ENCODE measurements at regions not wholly inside any gene's neighbourhood (a gene's known extent, or its start where the extent isn't known, plus 50 kb on each side); places are given as distances from the start of the nearest gene placed in this dataset.

DNA sequence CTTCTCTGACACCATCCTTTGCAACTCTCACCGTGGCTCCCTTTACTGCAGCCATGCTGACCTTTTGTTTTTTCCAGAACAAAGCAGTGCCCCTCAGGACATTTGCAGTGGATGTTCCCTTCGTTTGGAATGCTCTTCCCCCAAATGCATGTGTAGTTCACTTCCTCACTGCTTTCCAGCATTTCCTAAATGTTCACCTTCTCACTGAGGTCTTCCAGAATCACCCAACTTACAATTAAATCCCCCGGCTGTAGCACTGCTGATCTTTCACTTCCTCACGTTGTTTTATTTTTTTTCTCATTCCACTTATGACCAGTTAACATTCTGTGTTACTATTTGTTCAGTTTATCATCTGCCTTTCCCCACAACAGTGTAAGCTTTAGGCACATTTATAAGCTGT is 73.1 kb downstream of the GASK1B start:
- TF ChIP-seq EZH2phosphoT487 (IDR thresholded peaks at IDR 0.05; ENCODE audit: low read depth) = no peak
- TF ChIP-seq, protein P1, sequence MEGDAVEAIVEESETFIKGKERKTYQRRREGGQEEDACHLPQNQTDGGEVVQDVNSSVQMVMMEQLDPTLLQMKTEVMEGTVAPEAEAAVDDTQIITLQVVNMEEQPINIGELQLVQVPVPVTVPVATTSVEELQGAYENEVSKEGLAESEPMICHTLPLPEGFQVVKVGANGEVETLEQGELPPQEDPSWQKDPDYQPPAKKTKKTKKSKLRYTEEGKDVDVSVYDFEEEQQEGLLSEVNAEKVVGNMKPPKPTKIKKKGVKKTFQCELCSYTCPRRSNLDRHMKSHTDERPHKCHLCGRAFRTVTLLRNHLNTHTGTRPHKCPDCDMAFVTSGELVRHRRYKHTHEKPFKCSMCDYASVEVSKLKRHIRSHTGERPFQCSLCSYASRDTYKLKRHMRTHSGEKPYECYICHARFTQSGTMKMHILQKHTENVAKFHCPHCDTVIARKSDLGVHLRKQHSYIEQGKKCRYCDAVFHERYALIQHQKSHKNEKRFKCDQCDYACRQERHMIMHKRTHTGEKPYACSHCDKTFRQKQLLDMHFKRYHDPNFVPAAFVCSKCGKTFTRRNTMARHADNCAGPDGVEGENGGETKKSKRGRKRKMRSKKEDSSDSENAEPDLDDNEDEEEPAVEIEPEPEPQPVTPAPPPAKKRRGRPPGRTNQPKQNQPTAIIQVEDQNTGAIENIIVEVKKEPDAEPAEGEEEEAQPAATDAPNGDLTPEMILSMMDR (IDR thresholded peaks at IDR 0.05; ENCODE audit: low read depth, low read length) = no peak
